Suprapubic skin (tissue), 4 donors: ENCODE measurements at regions not wholly inside any gene's neighbourhood (a gene's known extent, or its start where the extent isn't known, plus 50 kb on each side); places are given as distances from the start of the nearest gene placed in this dataset.

Source experiments
- DNase-seq, 2 donors: peaks; one replicate each; pipeline ENCODE4 v3.0.0-alpha.2; 2019; ENCODE audit warnings: low spot score in 2 of 2
- H3K27ac ChIP-seq: fragments of 200-600 bp; sonication (generic); one replicate; pipeline ENCODE4 v1.5.1; 2019
- H3K27me3 ChIP-seq: fragments of 200-600 bp; sonication (generic); one replicate; pipeline ENCODE4 v1.5.1; 2019
- H3K36me3 ChIP-seq: fragments of 200-600 bp; sonication (generic); one replicate; pipeline ENCODE4 v1.5.1; 2019
- H3K4me1 ChIP-seq: fragments of 200-600 bp; sonication (generic); one replicate; pipeline ENCODE4 v1.5.1; 2019
- H3K4me3 ChIP-seq: fragments of 200-600 bp; sonication (generic); one replicate; pipeline ENCODE4 v1.5.1; 2019; ENCODE audit warnings: mild to moderate bottlenecking
- H3K9me3 ChIP-seq: fragments of 200-600 bp; sonication (generic); one replicate; pipeline ENCODE4 v1.5.1; 2019
- CTCF ChIP-seq, 2 donors: fragments of 200-600 bp in 1 of 2; fragments of 450-650 bp in 1 of 2; sonication (generic) in 1 of 2; IDR thresholded peaks; one replicate each; pipeline ENCODE4 v1.5.1; 2016 to 2019; ENCODE audit warnings: antibody characterized with exemption in 2 of 2, mild to moderate bottlenecking in 1 of 2, moderate library complexity in 1 of 2
- EP300 ChIP-seq: sonication (generic); formaldehyde crosslinking; IDR thresholded peaks from one replicate; pipeline ENCODE4 v1.6.1; 2017; ENCODE audit warnings: antibody characterized with exemption
- POLR2A ChIP-seq, 2 donors: fragments of 450-650 bp; IDR thresholded peaks; one replicate each; pipeline ENCODE4 v1.6.1; 2017; ENCODE audit warnings: antibody characterized with exemption in 2 of 2, mild to moderate bottlenecking in 2 of 2, moderate library complexity in 2 of 2
- POLR2AphosphoS5 ChIP-seq, 3 donors: sonication (generic); formaldehyde crosslinking; IDR thresholded peaks; one replicate each; pipeline ENCODE4 v1.6.1; 2017; ENCODE audit warnings: antibody characterized with exemption in 3 of 3
- WGBS: methylation state at CpG from one replicate; pipeline ENCODE4 v1.1.5; 2018; 5-methylcytosine and 5-hydroxymethylcytosine counted together

GRCh38 chr2:217365656-217366055 lies 505.8 kb upstream of the TNP1 start:
- DNase-seq, result no peak
- Histone ChIP-seq H3K27me3 (no peaks in the 10 kb centered on the region), H3K9me3 (no peaks in the 10 kb centered on the region), H3K36me3 (no peaks in the 10 kb centered on the region), H3K4me1 (peaks cover 7% of the 10 kb centered on the region), H3K27ac (no peak overlapping the region), H3K4me3 (no peak overlapping the region)
- TF ChIP-seq EP300 (no peak), POLR2A (IDR thresholded peaks at IDR 0.05) (no peak), CTCF (IDR thresholded peaks at IDR 0.05) (no peak), POLR2AphosphoS5 (IDR thresholded peaks at IDR 0.05) (no peak)
- 93% methylated on average over 3 of the region's 3 CpGs for WGBS

GRCh38 chr2:217364224-217364623 lies 504.4 kb upstream of the TNP1 start:
- Histone ChIP-seq H3K36me3 (no peaks in the 10 kb centered on the region), H3K4me1 (peaks cover 12% of the 10 kb centered on the region), H3K27ac (no peak overlapping the region), H3K9me3 (no peaks in the 10 kb centered on the region), H3K27me3 (no peaks in the 10 kb centered on the region), H3K4me3 (no peak overlapping the region)
- TF ChIP-seq POLR2AphosphoS5 (IDR thresholded peaks at IDR 0.05), result no peak
- TF ChIP-seq CTCF (IDR thresholded peaks at IDR 0.05), result no peak
- TF ChIP-seq EP300, result no peak
- TF ChIP-seq POLR2A (IDR thresholded peaks at IDR 0.05), result no peak
- DNase-seq, result no peak

GRCh38 chr2:217363470-217363869 lies 503.6 kb upstream of the TNP1 start:
- no peak overlapping the region for H3K4me3 ChIP-seq
- H3K36me3 ChIP-seq, result no peaks in the 10 kb centered on the region
- WGBS, result 91% methylated on average over 3 of the region's 3 CpGs
- DNase-seq, result no peak
- H3K27ac ChIP-seq, result no peak overlapping the region
- no peaks in the 10 kb centered on the region for H3K27me3 ChIP-seq
- H3K4me1 ChIP-seq, result peaks cover 12% of the 10 kb centered on the region
- no peaks in the 10 kb centered on the region for H3K9me3 ChIP-seq
- no peak for TF ChIP-seq POLR2AphosphoS5 (IDR thresholded peaks at IDR 0.05)
- TF ChIP-seq CTCF (IDR thresholded peaks at IDR 0.05), result no peak
- no peak for TF ChIP-seq POLR2A (IDR thresholded peaks at IDR 0.05)
- TF ChIP-seq EP300, result no peak

GRCh38 chr2:217362710-217363109 lies 502.8 kb upstream of the TNP1 start:
- Histone ChIP-seq H3K27me3 (no peaks in the 10 kb centered on the region), H3K9me3 (no peaks in the 10 kb centered on the region), H3K36me3 (no peaks in the 10 kb centered on the region), H3K27ac (no peak overlapping the region), H3K4me1 (peaks cover 12% of the 10 kb centered on the region), H3K4me3 (no peak overlapping the region)
- TF ChIP-seq EP300 (no peak), CTCF (IDR thresholded peaks at IDR 0.05) (no peak), POLR2AphosphoS5 (IDR thresholded peaks at IDR 0.05) (no peak), POLR2A (IDR thresholded peaks at IDR 0.05) (no peak)
- 98% methylated on average over 5 of the region's 5 CpGs for WGBS
- DNase-seq, result no peak

GRCh38 chr2:217362286-217362685 lies 502.4 kb upstream of the TNP1 start:
- Histone ChIP-seq H3K4me1 (peaks cover 13% of the 10 kb centered on the region), H3K4me3 (no peak overlapping the region), H3K27me3 (no peaks in the 10 kb centered on the region), H3K36me3 (no peaks in the 10 kb centered on the region), H3K27ac (peak overlapping the region; percentile 22), H3K9me3 (no peaks in the 10 kb centered on the region)
- DNase-seq, result no peak
- WGBS, result 100% methylated on average over 1 of the region's 1 CpG
- TF ChIP-seq POLR2A (IDR thresholded peaks at IDR 0.05), result no peak
- no peak for TF ChIP-seq POLR2AphosphoS5 (IDR thresholded peaks at IDR 0.05)
- no peak for TF ChIP-seq CTCF (IDR thresholded peaks at IDR 0.05)
- no peak for TF ChIP-seq EP300
